Cardiac fibroblast (primary cell): ENCODE measurements at regions not wholly inside any gene's neighbourhood (a gene's known extent, or its start where the extent isn't known, plus 50 kb on each side); places are given as distances from the start of the nearest gene placed in this dataset.

Experiments used
- DNase-seq, 2 donors: peaks; one replicate each; pipeline versions ENCODE4 v3.0.0 to v3.0.0-alpha.2; 2010; ENCODE audit warnings: low read depth in 2 of 2
- H3K4me3 ChIP-seq, 2 donors: replicated peaks in 1 of 2; 1 replicate in 1 of 2; 2 replicates in 1 of 2; pipeline ENCODE4 v1.5.1; 2011; ENCODE audit warnings: low read depth in 2 of 2, low read length in 2 of 2, mild to moderate bottlenecking in 2 of 2, moderate library complexity in 1 of 2
- TF ChIP-seq, protein P1 (sequence below): IDR thresholded peaks from one replicate; pipeline ENCODE4 v1.5.1; 2011; ENCODE audit warnings: low read depth, mild to moderate bottlenecking, low read length, inconsistent platforms

DNA sequence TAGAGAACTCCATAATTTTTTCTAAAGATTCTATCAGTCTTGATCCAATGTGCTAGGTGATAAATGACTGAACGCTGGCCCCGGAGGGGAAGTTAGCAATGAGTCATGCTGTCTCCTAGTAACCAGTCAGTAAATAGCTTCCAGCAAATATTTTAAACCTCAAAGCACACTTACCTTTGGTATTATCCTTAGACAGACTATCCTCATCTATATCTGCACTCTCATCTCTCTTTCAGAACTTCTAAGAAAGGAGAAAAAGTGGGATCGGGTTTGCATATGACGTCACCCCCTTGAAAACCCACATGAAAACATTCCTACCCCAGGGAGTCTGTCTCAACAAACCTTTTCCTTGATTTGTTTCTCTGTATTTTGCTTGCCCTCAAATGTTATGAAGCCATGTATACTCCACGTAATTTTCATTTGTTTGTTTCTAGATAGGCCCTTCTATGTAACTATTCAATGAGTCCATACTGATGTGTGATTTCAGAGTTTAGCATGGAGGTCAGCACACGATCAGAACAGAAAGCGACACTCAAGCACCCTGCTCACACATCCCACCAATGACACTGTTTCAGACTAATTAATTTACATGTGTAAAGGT lies 174.9 kb upstream of the NRP1 start:
- peak; percentile 82 to 88 for DNase-seq
- no peak overlapping the region for H3K4me3 ChIP-seq
- TF ChIP-seq, protein P1, sequence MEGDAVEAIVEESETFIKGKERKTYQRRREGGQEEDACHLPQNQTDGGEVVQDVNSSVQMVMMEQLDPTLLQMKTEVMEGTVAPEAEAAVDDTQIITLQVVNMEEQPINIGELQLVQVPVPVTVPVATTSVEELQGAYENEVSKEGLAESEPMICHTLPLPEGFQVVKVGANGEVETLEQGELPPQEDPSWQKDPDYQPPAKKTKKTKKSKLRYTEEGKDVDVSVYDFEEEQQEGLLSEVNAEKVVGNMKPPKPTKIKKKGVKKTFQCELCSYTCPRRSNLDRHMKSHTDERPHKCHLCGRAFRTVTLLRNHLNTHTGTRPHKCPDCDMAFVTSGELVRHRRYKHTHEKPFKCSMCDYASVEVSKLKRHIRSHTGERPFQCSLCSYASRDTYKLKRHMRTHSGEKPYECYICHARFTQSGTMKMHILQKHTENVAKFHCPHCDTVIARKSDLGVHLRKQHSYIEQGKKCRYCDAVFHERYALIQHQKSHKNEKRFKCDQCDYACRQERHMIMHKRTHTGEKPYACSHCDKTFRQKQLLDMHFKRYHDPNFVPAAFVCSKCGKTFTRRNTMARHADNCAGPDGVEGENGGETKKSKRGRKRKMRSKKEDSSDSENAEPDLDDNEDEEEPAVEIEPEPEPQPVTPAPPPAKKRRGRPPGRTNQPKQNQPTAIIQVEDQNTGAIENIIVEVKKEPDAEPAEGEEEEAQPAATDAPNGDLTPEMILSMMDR: no peak

DNA sequence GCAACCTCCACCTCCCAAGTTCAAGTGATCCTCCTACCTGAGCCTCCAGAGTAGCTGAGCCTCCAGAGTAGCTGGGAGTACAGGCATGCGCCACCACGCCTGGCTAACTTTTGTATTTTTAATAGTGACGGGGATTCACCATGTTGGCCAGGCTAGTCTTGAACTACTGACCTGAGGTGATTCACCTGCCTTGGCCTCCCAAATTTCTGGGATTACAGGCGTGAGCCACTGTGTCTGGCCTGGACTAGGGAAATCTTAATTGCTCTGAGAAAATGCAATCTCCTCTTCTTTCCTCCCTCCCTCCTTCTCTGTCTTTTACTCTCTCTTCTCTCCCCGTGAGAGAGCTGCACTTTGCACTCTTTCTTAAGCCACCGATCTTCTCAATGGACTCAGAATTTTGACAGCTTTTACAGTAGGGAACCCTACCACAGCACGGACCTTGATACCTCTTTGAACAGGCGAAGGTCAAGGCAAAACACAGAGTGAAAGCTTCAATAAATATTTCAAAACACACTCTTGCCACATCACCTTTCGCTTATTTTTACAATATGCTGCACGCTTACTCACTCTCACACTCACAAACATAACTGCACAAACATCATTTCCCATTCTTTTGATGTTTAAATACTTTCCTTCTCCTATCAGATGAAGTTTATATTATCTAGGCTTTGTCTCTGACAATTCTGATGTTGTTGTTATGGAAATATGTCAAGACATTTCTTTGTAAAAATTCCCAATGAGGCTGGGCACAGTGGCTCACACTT lies 173.4 kb upstream of the NRP1 start:
- DNase-seq: no peak
- TF ChIP-seq, protein P1: no peak
- no peak overlapping the region for H3K4me3 ChIP-seq

DNA sequence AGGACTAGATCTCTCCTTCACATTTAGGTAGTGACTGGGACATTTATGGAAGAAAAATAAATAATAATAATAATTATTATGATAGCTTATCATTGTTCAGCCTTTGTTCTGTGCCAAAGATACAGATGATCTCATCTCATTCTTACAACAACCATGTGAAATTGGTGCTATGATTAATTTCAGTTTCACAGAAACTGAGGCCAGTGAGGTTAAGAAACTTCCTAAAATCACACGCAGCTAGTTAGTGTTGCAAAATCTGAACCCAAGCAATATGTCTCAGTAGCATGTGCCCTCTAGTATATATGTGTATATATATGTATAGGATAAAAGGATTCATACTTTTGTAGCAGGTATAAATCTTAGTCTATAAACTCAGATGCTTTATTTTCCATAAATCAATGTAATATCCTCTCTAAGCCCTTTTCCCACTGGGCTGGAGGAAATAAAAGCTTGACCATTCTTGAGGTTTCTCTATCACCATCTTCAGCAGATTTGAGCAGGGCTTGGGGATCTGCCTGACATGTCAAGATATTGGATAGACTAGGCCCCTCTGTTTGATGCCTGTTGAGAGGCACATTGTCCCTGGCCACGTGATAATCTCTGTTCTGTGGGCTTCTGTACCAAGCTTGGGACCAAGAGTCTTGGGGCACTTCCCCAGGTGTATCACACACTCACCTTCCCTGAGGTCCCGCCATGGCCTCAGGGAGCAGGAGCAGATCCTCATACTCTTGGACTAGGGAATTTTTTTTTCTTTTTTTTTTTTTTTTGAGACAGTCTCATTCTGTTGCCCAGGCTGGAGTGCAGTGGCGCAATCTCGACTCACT lies 172.6 kb upstream of the NRP1 start:
- TF ChIP-seq, protein P1: no peak
- H3K4me3 ChIP-seq: no peak overlapping the region
- peak; percentile 35 to 69 for DNase-seq

DNA sequence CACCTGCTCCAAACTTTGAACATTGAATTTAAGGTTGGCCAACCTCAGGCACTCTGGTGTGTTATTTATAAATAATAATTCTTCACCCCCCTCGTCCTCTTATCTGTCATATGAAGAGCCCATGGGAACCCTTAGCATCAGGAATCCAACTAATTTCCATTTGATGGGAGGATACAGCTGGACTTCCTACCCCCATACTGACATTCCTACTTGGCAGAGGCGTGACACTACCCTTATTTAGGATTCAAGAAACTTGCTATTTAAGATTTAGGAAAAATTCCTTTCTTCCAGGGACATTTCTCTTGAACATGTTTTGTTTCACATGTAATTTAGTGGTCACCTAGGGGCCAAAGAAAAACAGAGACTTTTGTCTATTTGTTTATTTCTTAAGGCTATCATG lies 171.9 kb upstream of the NRP1 start:
- H3K4me3 ChIP-seq: no peak overlapping the region

DNA sequence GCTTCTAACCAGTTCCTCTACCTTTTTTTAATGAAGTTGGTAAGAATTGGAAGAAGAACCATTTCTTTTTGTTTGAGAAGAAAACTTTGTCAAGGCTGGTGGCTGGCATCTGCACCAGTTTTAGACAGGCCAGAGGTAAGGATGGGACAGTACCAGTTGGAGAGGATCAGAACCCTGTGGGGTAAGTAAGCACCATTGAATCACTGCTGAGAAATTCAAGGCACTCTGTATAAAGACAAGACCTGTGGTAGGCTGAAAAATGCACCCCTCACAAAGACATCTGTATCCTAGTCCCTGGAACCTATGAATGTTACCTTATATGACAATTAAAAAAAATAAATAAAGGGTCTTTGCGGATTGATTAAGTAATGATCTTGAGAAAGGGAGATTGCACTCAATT lies 166.7 kb upstream of the NRP1 start:
- no peak overlapping the region for H3K4me3 ChIP-seq
- TF ChIP-seq, protein P1: no peak
- DNase-seq: no peak

More for the DNA sequence above, 171.9 kb upstream of the NRP1 start:
- TF ChIP-seq, protein P1: no peak
- no peak for DNase-seq

DNA sequence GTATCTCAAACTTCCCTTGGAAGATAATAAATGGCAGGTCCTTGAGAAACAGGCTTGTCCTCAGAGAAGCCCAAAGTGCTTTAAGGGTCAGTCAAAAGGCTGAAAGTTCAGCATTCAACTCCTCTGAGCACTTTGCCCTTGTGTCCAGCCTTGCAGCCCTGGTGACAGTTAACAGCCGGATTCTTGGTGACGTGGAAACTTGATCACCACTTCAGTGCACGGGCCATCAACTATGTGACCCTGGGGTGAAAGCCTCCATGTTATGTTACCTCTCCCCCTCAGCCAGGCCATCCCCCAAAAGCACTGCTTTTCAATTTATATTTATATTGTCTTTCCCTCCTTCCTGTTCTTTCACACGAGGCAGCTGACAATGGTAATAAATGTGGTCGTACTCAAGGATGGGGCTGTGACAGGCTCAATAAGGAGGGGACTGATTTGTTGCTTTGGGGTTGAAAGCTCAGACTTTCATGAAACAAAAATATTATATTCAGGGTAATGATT lies 164.0 kb upstream of the NRP1 start:
- TF ChIP-seq, protein P1: no peak
- H3K4me3 ChIP-seq: no peak overlapping the region
- no peak for DNase-seq
